GM23338 (cell line): ENCODE measurements at regions not wholly inside any gene's neighbourhood (a gene's known extent, or its start where the extent isn't known, plus 50 kb on each side); places are given as distances from the start of the nearest gene placed in this dataset.

Experiments used
- ATAC-seq: fragments of 200-7000 bp; cut with Tn5 transposase; 3 replicates; pipeline ENCODE4 v1.9.1; 2020
- DNase-seq: peaks from one replicate; pipeline ENCODE4 v3.0.0-alpha.2; 2015; ENCODE audit warnings: low spot score
- H2AFZ ChIP-seq: fragments of 200-600 bp; sonication (generic); 2 replicates; pipeline ENCODE4 v1.8.0; 2016; ENCODE audit warnings: antibody characterized with exemption, mild to moderate bottlenecking, moderate library complexity
- H3F3A ChIP-seq: fragments of 200-600 bp; sonication (generic); replicated peaks from 2 replicates; pipeline ENCODE4 v1.8.0; 2017; ENCODE audit warnings: antibody characterized with exemption, mixed run types, low read depth
- H3K27ac ChIP-seq: fragments of 200-600 bp; sonication (generic); 2 replicates; pipeline ENCODE4 v1.6.1; 2016; ENCODE audit warnings: low read depth
- H3K27me3 ChIP-seq: fragments of 200-600 bp; sonication (generic); 2 replicates; pipeline ENCODE4 v1.8.0; 2016; ENCODE audit warnings: mild to moderate bottlenecking, mixed run types, moderate library complexity; ENCODE audit not compliant: insufficient read depth
- H3K36me3 ChIP-seq: fragments of 200-600 bp; sonication (generic); 2 replicates; pipeline ENCODE4 v1.8.0; 2016; ENCODE audit warnings: mild to moderate bottlenecking; ENCODE audit not compliant: insufficient read depth
- H3K4me1 ChIP-seq: fragments of 200-600 bp; sonication (generic); 2 replicates; pipeline ENCODE4 v1.8.0; 2016; ENCODE audit warnings: mild to moderate bottlenecking, moderate library complexity; ENCODE audit not compliant: insufficient read depth
- H3K4me2 ChIP-seq: fragments of 200-600 bp; sonication (generic); 2 replicates; pipeline ENCODE4 v1.7.1; 2017; ENCODE audit warnings: mixed run types
- H3K4me3 ChIP-seq: fragments of 200-600 bp; sonication (generic); 2 replicates; pipeline ENCODE4 v1.6.1; 2016; ENCODE audit warnings: mixed run types
- H3K79me2 ChIP-seq: fragments of 200-600 bp; sonication (generic); replicated peaks from 2 replicates; pipeline ENCODE4 v1.8.0; 2017; ENCODE audit warnings: mild to moderate bottlenecking; ENCODE audit not compliant: insufficient read depth
- H3K9me2 ChIP-seq: fragments of 200-600 bp; sonication (generic); 2 replicates; pipeline ENCODE4 v1.8.0; 2017; ENCODE audit not compliant: insufficient read depth
- H4K20me1 ChIP-seq: fragments of 200-600 bp; sonication (generic); replicated peaks from 2 replicates; pipeline ENCODE4 v1.8.0; 2017; ENCODE audit warnings: mild to moderate bottlenecking; ENCODE audit not compliant: insufficient read depth
- H3K27ac Mint-ChIP-seq: 2 replicates; pipeline ENCODE4 v1.8.0; 2020; ENCODE audit warnings: inconsistent platforms, mild to moderate bottlenecking, moderate library complexity, mixed read lengths
- H3K27me3 Mint-ChIP-seq: 3 replicates; pipeline ENCODE4 v1.8.0; 2022; ENCODE audit warnings: low read depth, mild to moderate bottlenecking, moderate library complexity, mixed read lengths, inconsistent platforms; ENCODE audit not compliant: insufficient read depth, poor library complexity
- H3K36me3 Mint-ChIP-seq: 3 replicates; pipeline ENCODE4 v1.8.0; 2021; ENCODE audit warnings: low read depth, mild to moderate bottlenecking, inconsistent platforms, moderate library complexity, mixed read lengths
- H3K4me1 Mint-ChIP-seq: 3 replicates; pipeline ENCODE4 v1.8.0; 2020; ENCODE audit warnings: mild to moderate bottlenecking, inconsistent platforms, mixed read lengths
- H3K4me3 Mint-ChIP-seq: 3 replicates; pipeline ENCODE4 v1.8.0; 2021; ENCODE audit warnings: moderate library complexity, mild to moderate bottlenecking, inconsistent platforms, mixed read lengths
- H3K9me3 Mint-ChIP-seq: 3 replicates; pipeline ENCODE4 v1.8.0; 2020; ENCODE audit warnings: moderate library complexity, mild to moderate bottlenecking, inconsistent platforms, mixed read lengths
- CTCF ChIP-seq, 2 experiments: fragments of 200-600 bp in 1 of 2; sonication (generic) in 1 of 2; conservative IDR thresholded peaks; 2 replicates each; pipeline versions ENCODE4 v1.5.1 to v1.6.1; 2016 to 2017; ENCODE audit warnings: antibody characterized with exemption in 2 of 2, low read depth in 2 of 2, mild to moderate bottlenecking in 2 of 2, moderate library complexity in 1 of 2
- ETS1 ChIP-seq: IDR thresholded peaks from 2 replicates; pipeline ENCODE4 v1.6.1; 2016; ENCODE audit warnings: antibody characterized with exemption
- JUNB ChIP-seq: IDR thresholded peaks from one replicate; pipeline ENCODE4 v1.6.1; 2016; ENCODE audit warnings: antibody characterized with exemption; ENCODE audit not compliant: unreplicated experiment
- NANOG ChIP-seq: IDR thresholded peaks from 2 replicates; pipeline ENCODE4 v1.6.1; 2016; ENCODE audit warnings: antibody characterized with exemption, borderline replicate concordance
- STAT1 ChIP-seq: IDR thresholded peaks from one replicate; pipeline ENCODE4 v1.6.1; 2016; ENCODE audit warnings: antibody characterized with exemption; ENCODE audit not compliant: unreplicated experiment
- ZNF114 ChIP-seq: fragments of 250-450 bp; sonication (Bioruptor Pico); IDR thresholded peaks from 2 replicates; pipeline ENCODE4 v1.5.0; 2020; ENCODE audit warnings: mild to moderate bottlenecking, moderate library complexity
- ZNF331 ChIP-seq: fragments of 250-450 bp; sonication (Bioruptor Pico); IDR thresholded peaks from 2 replicates; pipeline ENCODE4 v1.5.0; 2020; ENCODE audit warnings: low read depth, mild to moderate bottlenecking, moderate library complexity
- ZNF462 ChIP-seq: fragments of 250-450 bp; sonication (Bioruptor Pico); IDR thresholded peaks from 2 replicates; pipeline ENCODE4 v1.5.0; 2020; ENCODE audit warnings: mild to moderate bottlenecking, moderate library complexity

- TF ChIP-seq NANOG: no peak
- TF ChIP-seq ZNF331 (CRISPR knock-in tag): no peak
- TF ChIP-seq ZNF462: no peak
- TF ChIP-seq ZNF114 (CRISPR knock-in tag): no peak
These were observed 291.7 kb upstream of the KYNU start (continued) for GRCh38 chr2:142585785-142586184.

- Histone ChIP-seq H3K4me3 (no peak overlapping the region), H3K36me3 (no peaks in the 10 kb centered on the region), H3K4me1 (no peaks in the 10 kb centered on the region), H3F3A (no peaks in the 10 kb centered on the region), H4K20me1 (no peaks in the 10 kb centered on the region), H3K9me2 (no peaks in the 10 kb centered on the region), H2AFZ (no peak overlapping the region), H3K27me3 (no peaks in the 10 kb centered on the region), H3K27ac (no peak overlapping the region), H3K79me2 (no peaks in the 10 kb centered on the region), H3K4me2 (no peak overlapping the region)
- H3K36me3 Mint-ChIP-seq: no peaks in the 10 kb centered on the region
- H3K27me3 Mint-ChIP-seq: peaks cover 3% of the 10 kb centered on the region
- no peak overlapping the region for H3K27ac Mint-ChIP-seq
- no peak overlapping the region for H3K4me3 Mint-ChIP-seq
- H3K9me3 Mint-ChIP-seq: no peaks in the 10 kb centered on the region
- DNase-seq (peak; percentile 14), ATAC-seq (no peak)
- H3K4me1 Mint-ChIP-seq: no peaks in the 10 kb centered on the region
- TF ChIP-seq ZNF462 (no peak), CTCF (conservative IDR thresholded peaks at IDR 0.05; ENCODE audit: low read depth in 2 of 2) (peak; percentile 29 to 57), STAT1 (no peak), ETS1 (no peak), JUNB (no peak)
These were observed 295.1 kb upstream of the KYNU start for GRCh38 chr2:142582317-142582716.
